Right lobe of liver (tissue), 4 donors: ENCODE measurements at regions not wholly inside any gene's neighbourhood (a gene's known extent, or its start where the extent isn't known, plus 50 kb on each side); places are given as distances from the start of the nearest gene placed in this dataset.

Source experiments
- CTCF ChIP-seq, 4 donors: fragments of 200-600 bp in 3 of 4; fragments of 450-650 bp in 1 of 4; IDR thresholded peaks; one replicate each; pipeline versions ENCODE4 v1.5.1 to v1.8.0; 2016 to 2022; ENCODE audit warnings: antibody characterized with exemption in 4 of 4, mild to moderate bottlenecking in 2 of 4
- POLR2A ChIP-seq: fragments of 450-650 bp; IDR thresholded peaks from one replicate; pipeline ENCODE4 v1.6.1; 2017; ENCODE audit warnings: antibody characterized with exemption, mild to moderate bottlenecking
- donor health status: DM: no; HTN: no; CAD: no.
- donor health status: DM: no; HTN: no; CAD: no.
- donor health status: DM: no; HTN: yes; CAD: no.

GRCh38 chr4:162457071-162457865, 293.5 kb upstream of the FSTL5 start:
- TF ChIP-seq CTCF (IDR thresholded peaks at IDR 0.05) (no peak), POLR2A (no peak)
